Activated T-helper 2 cell treated with anti-CD3 and anti-CD28 coated beads, Interferon-gamma antibody, Interleukin-2, Interleukin-4, amounts not matched to agents 10 μg/mL and 5 μg/mL and 100 μg/mL, durations not matched to agents 14 hours and 24 hours and 36 hours (primary cell): ENCODE measurements at regions not wholly inside any gene's neighbourhood (a gene's known extent, or its start where the extent isn't known, plus 50 kb on each side); places are given as distances from the start of the nearest gene placed in this dataset.

Experiments
- DNase-seq: peaks from one replicate; pipeline ENCODE4 v3.0.0; 2021; ENCODE audit warnings: low spot score
- H3K27ac Mint-ChIP-seq: one replicate; pipeline ENCODE4 v1.8.0; 2021; ENCODE audit warnings: mixed read lengths
- H3K27me3 Mint-ChIP-seq: one replicate; pipeline ENCODE4 v1.8.0; 2021; ENCODE audit warnings: low read depth, mixed read lengths
- H3K36me3 Mint-ChIP-seq: one replicate; pipeline ENCODE4 v1.8.0; 2021; ENCODE audit warnings: low read depth, mixed read lengths
- H3K4me1 Mint-ChIP-seq: one replicate; pipeline ENCODE4 v1.8.0; 2021; ENCODE audit warnings: low read depth, mixed read lengths
- H3K4me3 Mint-ChIP-seq: one replicate; pipeline ENCODE4 v1.8.0; 2021; ENCODE audit warnings: low read depth, mild to moderate bottlenecking, moderate library complexity, mixed read lengths
- H3K9me3 Mint-ChIP-seq: one replicate; pipeline ENCODE4 v1.8.0; 2021; ENCODE audit warnings: mixed read lengths
- intact Hi-C: fragments of 100-400 bp; cut with micrococcal nuclease; formaldehyde crosslinking; loops from one replicate; pipeline ENCODE4 v1.15.1; 2023

DNA sequence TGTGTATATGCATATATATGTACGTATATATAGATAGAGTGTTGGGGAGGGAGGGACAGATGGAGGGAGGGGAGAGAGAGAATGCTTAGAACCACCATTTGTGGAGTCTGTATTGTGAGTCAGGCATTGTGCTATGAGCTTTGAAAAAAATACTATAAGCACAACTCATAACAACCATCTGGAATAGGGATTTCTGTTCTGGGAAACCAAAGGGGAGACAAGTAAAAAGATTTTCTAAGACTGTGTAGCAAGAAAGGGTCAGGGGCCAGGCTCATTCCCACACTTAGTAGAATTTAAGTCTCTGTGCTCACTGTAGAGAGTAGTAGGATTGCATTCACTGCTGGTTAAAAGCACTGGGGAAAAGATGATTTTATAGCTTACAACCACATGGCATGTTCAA lies 202.3 kb upstream of the SGCD start:
- Mint-ChIP-seq H3K27ac (no peak overlapping the region), H3K4me1 (no peaks in the 10 kb centered on the region), H3K27me3 (no peaks in the 10 kb centered on the region), H3K9me3 (no peaks in the 10 kb centered on the region), H3K36me3 (no peaks in the 10 kb centered on the region), H3K4me3 (no peak overlapping the region)
- DNase-seq, result no peak
- intact Hi-C loops, result no loop called here

DNA sequence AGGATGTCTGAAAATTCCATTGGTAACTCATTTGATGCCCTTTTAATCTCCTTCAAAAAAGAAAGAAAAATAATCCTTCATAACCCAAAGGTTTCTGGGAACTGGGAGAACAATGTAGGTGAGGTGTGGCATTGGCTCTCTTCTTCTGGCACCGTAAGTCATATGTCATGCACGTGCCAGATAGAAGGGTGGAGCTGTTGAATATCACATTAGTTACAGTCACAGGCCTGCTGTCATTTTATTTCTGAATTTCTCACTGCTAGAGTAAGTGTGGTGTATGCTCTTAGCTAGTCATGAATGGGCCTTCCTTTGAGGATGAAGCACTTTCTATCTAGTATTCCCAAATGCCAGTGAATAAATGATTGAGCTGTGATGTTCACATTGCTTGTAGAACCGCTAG lies 201.8 kb upstream of the SGCD start:
- no peak overlapping the region for H3K4me3 Mint-ChIP-seq
- H3K4me1 Mint-ChIP-seq, result no peaks in the 10 kb centered on the region
- H3K9me3 Mint-ChIP-seq, result no peaks in the 10 kb centered on the region
- H3K36me3 Mint-ChIP-seq, result no peaks in the 10 kb centered on the region
- H3K27ac Mint-ChIP-seq, result no peak overlapping the region
- no peaks in the 10 kb centered on the region for H3K27me3 Mint-ChIP-seq
- intact Hi-C loops, result no loop called here
- no peak for DNase-seq

DNA sequence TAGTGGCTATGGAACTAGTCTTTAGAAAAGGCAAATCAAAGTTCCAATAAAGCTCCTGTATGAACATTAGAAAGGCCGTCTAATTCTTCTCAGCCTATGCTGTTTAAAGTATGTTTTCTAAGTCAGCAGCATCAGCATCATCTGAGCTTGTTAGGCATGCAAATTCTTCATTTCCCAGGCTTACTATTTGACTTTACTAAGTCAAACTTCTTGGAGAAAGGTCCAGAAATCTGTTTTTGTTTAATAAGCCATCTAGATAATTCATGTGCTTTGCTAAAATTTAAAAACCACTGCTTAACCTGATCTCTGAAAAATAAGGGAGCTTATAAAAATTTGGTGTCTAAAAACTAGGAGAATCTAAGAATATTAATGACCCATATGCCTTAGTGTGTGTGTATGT lies 200.2 kb upstream of the SGCD start:
- Mint-ChIP-seq H3K27me3 (no peaks in the 10 kb centered on the region), H3K4me3 (no peak overlapping the region), H3K9me3 (no peaks in the 10 kb centered on the region), H3K36me3 (no peaks in the 10 kb centered on the region), H3K4me1 (no peaks in the 10 kb centered on the region), H3K27ac (no peak overlapping the region)
- intact Hi-C loops, result no loop called here
- DNase-seq, result no peak

DNA sequence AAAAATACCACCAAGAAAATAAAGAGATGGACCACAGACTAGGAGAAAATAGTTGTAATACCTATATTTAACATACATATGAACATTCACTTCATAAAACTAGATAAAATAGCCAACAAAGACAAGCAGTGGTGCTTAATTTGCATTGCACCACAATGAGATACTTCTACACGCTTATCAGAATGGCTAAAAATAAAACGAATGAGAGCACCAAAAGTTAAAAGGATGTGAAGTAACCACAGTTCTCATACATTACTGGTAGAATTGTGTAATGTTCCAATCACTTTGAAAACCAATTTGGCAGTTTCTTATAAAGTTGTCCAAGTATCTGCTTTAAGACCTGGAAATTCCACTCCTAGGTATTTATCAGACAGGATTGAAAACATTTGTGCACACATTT lies 198.9 kb upstream of the SGCD start:
- Mint-ChIP-seq H3K9me3 (no peaks in the 10 kb centered on the region), H3K27me3 (no peaks in the 10 kb centered on the region), H3K4me3 (no peak overlapping the region), H3K4me1 (no peaks in the 10 kb centered on the region), H3K36me3 (no peaks in the 10 kb centered on the region), H3K27ac (no peak overlapping the region)
- intact Hi-C loops, result no loop called here
- no peak for DNase-seq

DNA sequence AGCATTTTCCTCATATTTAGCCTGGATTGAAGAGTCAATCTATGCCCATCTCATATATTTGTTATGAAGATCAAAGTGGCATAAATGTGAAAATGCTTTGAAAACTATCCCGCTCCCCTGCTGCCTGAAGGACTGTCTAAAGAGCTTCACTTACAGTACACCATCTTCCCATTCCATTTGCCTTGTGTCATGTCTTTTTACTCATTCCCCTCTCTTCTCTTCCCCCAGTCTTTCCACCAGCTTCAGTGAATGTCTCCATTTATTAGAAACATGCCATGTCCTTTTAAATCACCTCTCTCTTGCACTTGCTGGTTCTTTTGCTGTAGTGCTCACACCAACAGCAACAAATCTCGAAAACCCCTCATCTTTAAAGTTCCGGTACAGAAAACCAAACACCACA lies 192.7 kb upstream of the SGCD start:
- Mint-ChIP-seq H3K36me3 (no peaks in the 10 kb centered on the region), H3K4me1 (no peaks in the 10 kb centered on the region), H3K9me3 (no peaks in the 10 kb centered on the region), H3K27me3 (no peaks in the 10 kb centered on the region), H3K4me3 (no peak overlapping the region), H3K27ac (no peak overlapping the region)
- no peak for DNase-seq
- intact Hi-C loops, result no loop called here

DNA sequence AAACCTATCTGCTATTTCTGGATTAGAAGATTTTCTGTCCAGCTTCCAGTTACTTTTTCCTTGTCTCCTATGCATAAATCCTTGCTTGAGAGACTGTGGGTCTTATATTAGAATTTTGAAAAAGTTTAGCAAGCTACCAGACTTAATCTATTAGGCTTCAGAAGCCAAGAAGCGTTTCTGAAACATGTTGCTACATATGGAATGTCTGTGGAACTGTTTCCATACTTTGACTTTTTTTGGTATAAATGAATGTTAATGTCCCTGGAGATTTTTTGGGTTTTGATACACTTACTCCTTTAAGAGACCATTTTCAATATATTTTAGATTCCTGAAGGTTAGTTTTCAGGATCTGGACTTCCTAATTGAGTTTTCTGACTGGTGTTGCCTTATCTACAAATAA lies 191.4 kb upstream of the SGCD start:
- H3K4me3 Mint-ChIP-seq, result no peak overlapping the region
- no peak overlapping the region for H3K27ac Mint-ChIP-seq
- no peaks in the 10 kb centered on the region for H3K36me3 Mint-ChIP-seq
- DNase-seq, result no peak
- H3K4me1 Mint-ChIP-seq, result no peaks in the 10 kb centered on the region
- H3K9me3 Mint-ChIP-seq, result no peaks in the 10 kb centered on the region
- intact Hi-C loops, result no loop called here
- no peaks in the 10 kb centered on the region for H3K27me3 Mint-ChIP-seq

DNA sequence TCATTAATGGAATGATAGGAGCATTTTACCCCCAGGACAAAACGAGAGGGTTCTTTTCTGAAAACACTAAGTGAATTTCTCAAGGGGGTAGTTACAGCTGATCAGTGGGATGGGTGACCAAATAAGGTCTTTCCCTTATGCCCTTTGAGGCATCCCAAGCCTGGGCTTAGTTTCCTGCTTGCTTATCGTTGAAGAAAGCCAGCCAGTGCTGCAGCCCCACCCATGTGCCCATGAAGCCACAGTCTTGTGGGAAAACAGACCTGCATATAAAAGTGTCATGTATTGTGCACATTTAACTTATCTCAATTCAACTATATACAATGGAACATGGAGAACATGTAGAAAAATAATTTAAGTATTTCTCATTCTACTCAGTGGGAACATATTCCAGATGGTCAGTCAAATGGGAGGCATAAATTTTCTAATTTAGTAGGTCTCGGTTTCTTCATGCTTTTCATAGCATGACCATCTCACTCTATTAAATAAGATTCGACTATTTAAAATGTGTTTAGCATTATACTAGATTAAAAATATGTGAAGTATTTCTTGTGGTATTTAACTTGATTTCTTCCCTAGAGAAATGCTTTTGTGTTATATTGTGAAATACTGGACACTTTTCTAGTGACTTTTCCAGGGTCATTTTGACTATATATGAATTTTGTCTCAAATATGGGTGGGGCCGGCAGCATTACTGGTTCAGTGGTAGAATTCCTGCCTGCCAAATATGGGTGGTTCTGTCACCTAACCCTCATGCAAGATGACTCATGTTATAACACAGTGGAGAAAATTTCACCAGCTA lies 189.7 kb upstream of the SGCD start:
- H3K4me1 Mint-ChIP-seq, result no peaks in the 10 kb centered on the region
- H3K9me3 Mint-ChIP-seq, result peaks cover 3% of the 10 kb centered on the region
- no peak overlapping the region for H3K27ac Mint-ChIP-seq
- intact Hi-C loops, result no loop called here
- H3K27me3 Mint-ChIP-seq, result no peaks in the 10 kb centered on the region
- H3K36me3 Mint-ChIP-seq, result no peaks in the 10 kb centered on the region
- DNase-seq, result no peak
- no peak overlapping the region for H3K4me3 Mint-ChIP-seq

DNA sequence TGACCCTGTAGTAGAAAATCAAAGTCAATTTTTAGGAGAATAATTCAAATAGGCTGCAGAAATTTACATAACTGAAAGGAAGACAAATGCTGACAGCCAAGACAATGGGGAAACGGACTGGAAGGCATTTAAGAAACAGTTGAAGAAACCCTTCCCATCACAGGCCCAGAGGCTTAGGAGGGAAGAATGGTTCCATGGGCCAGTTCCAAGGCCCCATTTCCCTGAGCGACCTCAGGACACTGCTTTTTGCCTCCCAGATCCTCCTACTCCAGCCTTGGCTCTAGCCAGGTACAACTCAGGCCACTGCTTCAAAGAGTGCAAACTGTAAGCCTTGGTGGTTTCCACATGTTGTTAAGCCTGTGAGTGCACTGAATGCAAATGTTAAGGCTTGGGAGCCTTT lies 184.1 kb upstream of the SGCD start:
- no peak for DNase-seq
- H3K4me1 Mint-ChIP-seq, result no peaks in the 10 kb centered on the region
- peaks cover 7% of the 10 kb centered on the region for H3K9me3 Mint-ChIP-seq
- intact Hi-C loops, result no loop called here
- no peaks in the 10 kb centered on the region for H3K36me3 Mint-ChIP-seq
- H3K27me3 Mint-ChIP-seq, result no peaks in the 10 kb centered on the region
- no peak overlapping the region for H3K4me3 Mint-ChIP-seq
- H3K27ac Mint-ChIP-seq, result no peak overlapping the region

DNA sequence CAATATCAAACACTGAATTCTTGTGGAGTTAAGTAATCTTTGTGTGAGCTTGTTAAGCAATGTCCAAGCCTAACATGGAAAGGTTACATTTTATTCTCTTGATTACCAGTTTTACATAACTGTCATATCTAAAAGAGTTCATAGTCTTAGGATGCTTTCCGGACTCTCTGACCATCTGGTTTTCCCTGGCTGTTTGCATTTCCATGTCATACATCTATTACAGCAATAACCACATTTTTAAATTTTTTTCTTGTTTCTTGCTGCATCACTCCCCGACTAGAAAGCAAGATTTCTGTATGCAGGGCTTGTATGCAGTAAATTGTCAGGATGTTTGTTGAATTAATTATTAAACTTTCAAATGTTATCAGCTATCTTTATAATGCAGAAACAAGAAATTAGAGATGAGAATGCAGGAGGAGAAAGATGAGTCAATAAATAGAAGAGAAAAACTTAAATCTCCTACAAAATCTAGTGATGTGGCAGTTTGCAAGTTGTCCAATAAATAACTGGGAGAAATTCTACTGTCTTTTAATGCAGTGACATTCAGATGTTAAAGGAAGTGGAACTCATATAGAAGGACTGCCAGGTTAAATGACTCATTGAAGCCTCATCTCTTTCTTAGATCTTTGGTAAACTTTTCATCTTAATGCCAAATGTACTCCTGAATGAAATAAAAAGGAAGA lies 179.6 kb upstream of the SGCD start:
- peaks cover 2% of the 10 kb centered on the region for H3K9me3 Mint-ChIP-seq
- no peak overlapping the region for H3K27ac Mint-ChIP-seq
- intact Hi-C loops, result no loop called here
- no peak overlapping the region for H3K4me3 Mint-ChIP-seq
- H3K4me1 Mint-ChIP-seq, result no peaks in the 10 kb centered on the region
- no peaks in the 10 kb centered on the region for H3K27me3 Mint-ChIP-seq
- no peaks in the 10 kb centered on the region for H3K36me3 Mint-ChIP-seq
- no peak for DNase-seq

DNA sequence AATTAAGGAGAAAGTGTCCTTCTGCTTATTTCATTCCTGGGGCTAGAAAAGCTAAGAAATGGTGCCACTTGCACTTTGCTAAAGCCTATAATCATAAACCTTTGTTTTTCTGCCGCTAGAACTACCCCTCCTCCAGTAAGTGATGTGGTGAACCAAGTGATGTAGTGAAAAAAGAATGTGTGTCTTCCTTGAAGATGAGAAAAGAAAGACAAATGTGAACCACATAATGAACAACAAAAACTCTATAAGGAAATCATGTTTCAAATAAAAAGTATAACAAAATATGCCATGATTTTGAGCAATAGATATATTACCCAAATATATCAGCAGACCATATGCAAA lies 179.0 kb upstream of the SGCD start:
- intact Hi-C loops, result no loop called here
- Mint-ChIP-seq H3K27ac (no peak overlapping the region), H3K36me3 (no peaks in the 10 kb centered on the region), H3K4me1 (no peaks in the 10 kb centered on the region), H3K4me3 (no peak overlapping the region), H3K27me3 (no peaks in the 10 kb centered on the region), H3K9me3 (no peaks in the 10 kb centered on the region)
- no peak for DNase-seq

DNA sequence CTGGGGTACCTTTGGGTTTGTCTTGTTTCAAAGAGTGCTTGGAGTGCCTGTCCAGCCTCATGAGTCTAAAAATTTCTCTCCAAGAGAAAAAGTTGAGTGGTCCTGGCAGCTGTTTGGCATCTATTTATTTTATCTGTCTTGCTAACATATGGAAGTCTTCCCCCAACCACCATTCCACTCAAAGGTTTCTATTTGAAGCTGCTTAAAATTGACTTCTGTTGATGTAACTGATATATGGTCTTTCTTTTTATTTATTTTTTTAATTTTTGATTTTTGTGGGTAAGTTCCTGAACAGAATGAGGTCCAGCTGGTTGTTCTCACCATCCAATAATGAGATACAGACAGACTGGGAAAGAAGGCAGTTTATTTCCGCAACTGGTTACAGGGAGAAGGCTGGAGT lies 178.7 kb upstream of the SGCD start:
- Mint-ChIP-seq H3K27me3 (no peaks in the 10 kb centered on the region), H3K4me1 (no peaks in the 10 kb centered on the region), H3K36me3 (no peaks in the 10 kb centered on the region), H3K27ac (no peak overlapping the region), H3K9me3 (no peaks in the 10 kb centered on the region), H3K4me3 (no peak overlapping the region)
- no peak for DNase-seq
- intact Hi-C loops, result no loop called here

DNA sequence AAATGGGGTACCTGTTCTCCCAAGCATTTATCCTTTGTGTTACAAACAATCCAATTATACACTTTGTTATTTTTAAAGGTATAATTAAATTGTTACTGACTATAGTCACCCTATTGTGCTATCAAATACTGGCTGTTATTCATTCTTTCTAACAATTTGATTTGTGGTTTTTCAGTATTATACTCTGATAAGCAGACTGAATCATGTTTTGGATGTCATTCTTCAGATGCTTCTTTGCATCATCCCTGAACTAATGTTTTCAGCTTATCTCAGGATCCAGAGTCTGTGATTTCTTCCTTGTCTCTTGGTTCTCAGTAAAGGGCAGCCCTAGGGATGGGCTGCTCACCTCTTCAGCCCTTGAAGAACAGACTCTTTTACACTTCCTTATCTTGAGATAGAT lies 177.8 kb upstream of the SGCD start:
- Mint-ChIP-seq H3K27me3 (no peaks in the 10 kb centered on the region), H3K4me3 (no peak overlapping the region), H3K4me1 (no peaks in the 10 kb centered on the region), H3K36me3 (no peaks in the 10 kb centered on the region), H3K27ac (no peak overlapping the region), H3K9me3 (no peaks in the 10 kb centered on the region)
- intact Hi-C loops, result no loop called here
- DNase-seq, result no peak

DNA sequence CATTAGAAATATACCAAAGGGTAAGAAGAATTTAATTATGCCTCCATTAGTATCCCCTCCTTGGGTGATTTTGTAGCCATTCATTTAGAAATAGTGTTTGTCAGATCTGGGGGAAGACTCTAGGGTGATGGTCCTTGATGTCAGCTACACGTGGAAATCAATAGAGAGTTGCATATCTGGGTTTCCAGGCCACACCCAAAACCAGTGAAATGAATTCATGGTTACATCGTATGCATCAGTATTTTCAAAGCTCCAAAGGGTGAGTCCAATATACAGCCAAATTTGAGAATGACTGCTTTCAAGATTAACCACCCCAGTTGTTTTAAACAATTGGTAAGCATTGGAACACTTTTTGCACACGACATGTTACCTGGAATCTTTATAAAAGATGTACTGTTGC lies 173.4 kb upstream of the SGCD start:
- no peaks in the 10 kb centered on the region for H3K27me3 Mint-ChIP-seq
- no peak overlapping the region for H3K27ac Mint-ChIP-seq
- DNase-seq, result no peak
- no peaks in the 10 kb centered on the region for H3K9me3 Mint-ChIP-seq
- no peak overlapping the region for H3K4me3 Mint-ChIP-seq
- no peaks in the 10 kb centered on the region for H3K36me3 Mint-ChIP-seq
- intact Hi-C loops, result no loop called here
- H3K4me1 Mint-ChIP-seq, result no peaks in the 10 kb centered on the region

DNA sequence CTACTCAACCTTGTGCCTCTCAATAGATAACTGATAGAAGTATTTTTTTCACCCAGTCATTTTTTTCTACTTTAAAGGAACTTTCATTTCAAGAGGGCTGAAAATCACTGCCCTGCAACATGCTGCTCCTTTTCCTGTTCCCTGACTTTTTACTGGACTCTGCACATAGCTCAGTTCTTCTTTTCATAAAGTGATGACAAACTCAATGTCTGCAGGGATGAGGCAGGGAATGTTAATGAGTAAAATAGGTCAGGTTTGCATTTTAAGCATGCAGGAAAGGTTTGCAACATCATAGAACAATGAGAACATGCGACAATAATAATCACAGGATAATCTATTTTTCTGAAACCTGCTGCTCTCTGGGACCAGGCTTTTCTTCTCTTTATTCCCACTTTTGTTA lies 172.2 kb upstream of the SGCD start:
- H3K4me3 Mint-ChIP-seq, result no peak overlapping the region
- intact Hi-C loops, result no loop called here
- H3K27ac Mint-ChIP-seq, result no peak overlapping the region
- H3K36me3 Mint-ChIP-seq, result no peaks in the 10 kb centered on the region
- no peaks in the 10 kb centered on the region for H3K4me1 Mint-ChIP-seq
- no peaks in the 10 kb centered on the region for H3K9me3 Mint-ChIP-seq
- no peak for DNase-seq
- H3K27me3 Mint-ChIP-seq, result no peaks in the 10 kb centered on the region
